ENCODE measurements at regions not wholly inside any gene's neighbourhood (a gene's known extent, or its start where the extent isn't known, plus 50 kb on each side); places are given as distances from the start of the nearest gene placed in this dataset.

DNA sequence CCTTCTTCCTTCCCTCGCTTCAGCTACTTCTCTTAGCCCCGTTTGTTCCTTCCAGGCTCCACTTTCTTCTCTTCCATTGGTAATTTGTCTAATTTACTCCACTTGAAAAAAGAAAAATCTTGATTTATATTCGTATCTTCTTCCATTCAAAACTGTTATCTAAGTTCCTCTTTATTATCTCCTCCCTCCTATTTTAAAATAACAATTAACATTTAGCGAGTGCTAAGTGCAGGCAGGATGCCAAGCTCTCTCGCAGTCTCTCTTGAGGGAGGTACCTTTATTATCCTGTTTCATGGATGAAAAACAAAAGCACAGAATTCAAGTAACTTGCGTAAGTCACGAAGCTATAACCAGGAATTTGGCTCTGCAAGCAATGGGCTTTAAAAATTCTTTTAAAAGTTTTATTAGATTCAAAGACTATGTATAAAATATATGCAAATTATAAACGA, 418.9 kb upstream of the NAALADL2 start:
- CTCF ChIA-PET, result interaction anchor here (0.7 to 1.7 kb wide), 7 partner anchors 31 to 912 kb away, joined by 3 to 7 read pairs (median 4); no protein-coding TSS in a partner anchor
- intact Hi-C loops (cut with micrococcal nuclease; ENCODE audit: unreplicated experiment), result loop anchor here (1.0 to 5.0 kb wide), 4 partner anchors 93 to 712 kb away; partner anchors contain the start of gene NAALADL2
- Mint-ChIP-seq H3K27me3 (ENCODE audit: unreplicated experiment) (no peaks in the 10 kb centered on the region), H3K27ac (ENCODE audit: unreplicated experiment) (peak overlapping the region; percentile 52), H3K4me3 (ENCODE audit: low read depth, unreplicated experiment) (peak overlapping the region; percentile 80), H3K4me1 (ENCODE audit: low read depth, unreplicated experiment) (peaks cover 20% of the 10 kb centered on the region), H3K9me3 (ENCODE audit: low read depth, unreplicated experiment) (no peaks in the 10 kb centered on the region), H3K36me3 (ENCODE audit: insufficient read depth, unreplicated experiment) (peaks cover 22% of the 10 kb centered on the region)
- DNase-seq, result peak; percentile 13
- no TSS peak for BruUV-seq (replicated peaks)
- TF ChIP-seq, protein P1, sequence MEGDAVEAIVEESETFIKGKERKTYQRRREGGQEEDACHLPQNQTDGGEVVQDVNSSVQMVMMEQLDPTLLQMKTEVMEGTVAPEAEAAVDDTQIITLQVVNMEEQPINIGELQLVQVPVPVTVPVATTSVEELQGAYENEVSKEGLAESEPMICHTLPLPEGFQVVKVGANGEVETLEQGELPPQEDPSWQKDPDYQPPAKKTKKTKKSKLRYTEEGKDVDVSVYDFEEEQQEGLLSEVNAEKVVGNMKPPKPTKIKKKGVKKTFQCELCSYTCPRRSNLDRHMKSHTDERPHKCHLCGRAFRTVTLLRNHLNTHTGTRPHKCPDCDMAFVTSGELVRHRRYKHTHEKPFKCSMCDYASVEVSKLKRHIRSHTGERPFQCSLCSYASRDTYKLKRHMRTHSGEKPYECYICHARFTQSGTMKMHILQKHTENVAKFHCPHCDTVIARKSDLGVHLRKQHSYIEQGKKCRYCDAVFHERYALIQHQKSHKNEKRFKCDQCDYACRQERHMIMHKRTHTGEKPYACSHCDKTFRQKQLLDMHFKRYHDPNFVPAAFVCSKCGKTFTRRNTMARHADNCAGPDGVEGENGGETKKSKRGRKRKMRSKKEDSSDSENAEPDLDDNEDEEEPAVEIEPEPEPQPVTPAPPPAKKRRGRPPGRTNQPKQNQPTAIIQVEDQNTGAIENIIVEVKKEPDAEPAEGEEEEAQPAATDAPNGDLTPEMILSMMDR (IDR thresholded peaks at IDR 0.05; ENCODE audit: unreplicated experiment), result no peak

DNA sequence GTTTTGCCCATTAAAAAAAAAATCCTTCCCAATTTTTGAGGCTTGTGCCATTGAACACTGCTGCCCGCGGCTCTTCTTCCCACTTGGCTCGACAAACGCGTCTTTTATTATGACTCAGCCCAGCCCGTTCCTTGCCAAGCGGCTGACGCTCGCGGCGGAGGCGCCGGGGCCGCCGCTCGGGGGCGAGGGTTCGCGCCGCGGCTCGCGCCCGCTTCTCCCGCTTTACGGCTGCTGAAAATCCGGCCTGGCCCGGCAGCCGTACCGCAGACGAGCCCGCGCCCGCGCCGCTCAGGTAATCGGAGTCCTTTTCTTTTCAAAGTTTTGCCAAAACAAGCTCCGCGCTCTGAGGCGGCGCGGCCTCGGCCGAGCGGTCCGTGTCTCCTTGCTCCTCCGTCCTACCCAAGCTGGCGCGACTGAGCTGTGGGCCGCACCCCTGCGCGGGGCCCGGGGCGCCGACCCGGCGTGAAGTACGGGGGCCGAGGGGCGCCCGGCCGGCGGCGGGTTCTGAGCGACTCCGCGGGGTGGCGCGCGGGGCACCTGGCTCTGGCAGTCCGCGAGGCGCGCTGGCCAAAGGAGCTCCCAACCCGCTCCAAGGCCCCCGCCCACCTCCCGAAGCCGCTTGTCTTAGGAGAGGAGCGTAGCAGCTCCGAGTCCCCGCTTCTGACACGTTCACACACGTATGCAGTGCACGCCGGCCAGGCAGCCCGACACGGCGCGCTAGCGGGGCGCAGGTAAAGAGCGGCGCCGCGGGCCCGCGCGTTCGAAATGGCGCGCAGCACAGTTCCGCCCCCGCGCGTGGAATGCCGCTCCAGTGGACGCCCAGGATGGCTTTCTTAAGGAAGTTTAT, 418.2 kb upstream of the NAALADL2 start:
- Mint-ChIP-seq H3K9me3 (ENCODE audit: low read depth, unreplicated experiment) (no peaks in the 10 kb centered on the region), H3K27me3 (ENCODE audit: unreplicated experiment) (no peaks in the 10 kb centered on the region), H3K27ac (ENCODE audit: unreplicated experiment) (peak overlapping the region; percentile 62), H3K4me1 (ENCODE audit: low read depth, unreplicated experiment) (peaks cover 20% of the 10 kb centered on the region), H3K4me3 (ENCODE audit: low read depth, unreplicated experiment) (peak overlapping the region; percentile 80), H3K36me3 (ENCODE audit: insufficient read depth, unreplicated experiment) (peaks cover 22% of the 10 kb centered on the region)
- CTCF ChIA-PET, result interaction anchor here (0.7 to 1.7 kb wide), 11 partner anchors 31 to 1989 kb away, joined by 3 to 7 read pairs (median 4); no protein-coding TSS in a partner anchor
- BruUV-seq (replicated peaks), result TSS peak; percentile 85
- peak; percentile 94 for DNase-seq
- TF ChIP-seq, protein P1 (IDR thresholded peaks at IDR 0.05; ENCODE audit: unreplicated experiment), result peak; percentile 18
- intact Hi-C loops (cut with micrococcal nuclease; ENCODE audit: unreplicated experiment), result loop anchor here (1.0 to 5.0 kb wide), 4 partner anchors 92 to 711 kb away; partner anchors contain the start of gene NAALADL2

DNA sequence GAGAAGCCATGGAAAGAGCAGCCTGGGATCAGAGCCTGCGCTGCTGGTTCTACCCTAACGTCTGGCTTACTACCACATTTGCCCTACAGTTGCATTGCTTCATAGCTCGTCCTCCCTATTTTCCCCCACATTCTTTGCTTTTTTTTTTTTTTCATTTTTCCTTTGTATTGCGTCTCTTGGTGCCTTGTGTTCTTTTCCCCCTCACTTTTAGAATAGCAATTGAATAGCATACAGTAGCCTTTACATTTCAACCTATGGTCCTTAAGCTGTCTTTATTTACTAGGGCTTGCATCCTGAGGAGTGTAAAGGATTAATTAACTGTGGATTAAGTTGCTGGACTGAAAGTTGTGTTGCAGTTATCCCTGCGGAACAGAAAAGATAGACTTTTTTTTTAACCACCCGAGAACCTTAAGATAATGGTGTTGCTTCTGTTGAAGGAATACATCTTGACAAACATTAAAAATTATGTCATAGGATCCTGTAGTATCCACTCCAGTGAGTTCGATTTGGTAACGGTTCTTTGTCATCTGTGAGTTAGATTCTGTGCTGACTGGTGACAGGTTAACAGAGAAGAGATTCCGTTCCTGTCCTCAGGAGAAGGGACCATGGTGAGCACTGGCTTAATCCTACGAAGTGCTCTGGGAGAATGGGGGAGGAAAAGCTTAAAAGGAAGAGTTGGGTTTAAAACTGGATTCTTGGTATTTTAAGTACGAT, 417.4 kb upstream of the NAALADL2 start:
- Mint-ChIP-seq H3K9me3 (ENCODE audit: low read depth, unreplicated experiment) (no peaks in the 10 kb centered on the region), H3K36me3 (ENCODE audit: insufficient read depth, unreplicated experiment) (peaks cover 22% of the 10 kb centered on the region), H3K27me3 (ENCODE audit: unreplicated experiment) (no peaks in the 10 kb centered on the region), H3K27ac (ENCODE audit: unreplicated experiment) (peak overlapping the region; percentile 62), H3K4me1 (ENCODE audit: low read depth, unreplicated experiment) (peaks cover 14% of the 10 kb centered on the region), H3K4me3 (ENCODE audit: low read depth, unreplicated experiment) (peak overlapping the region; percentile 80)
- TSS peak; percentile 78 for BruUV-seq (replicated peaks)
- TF ChIP-seq, protein P1 (IDR thresholded peaks at IDR 0.05; ENCODE audit: unreplicated experiment), result no peak
- DNase-seq, result no peak
- CTCF ChIA-PET, result interaction anchor here (0.9 to 1.7 kb wide), 6 partner anchors 53 to 1988 kb away, joined by 3 to 7 read pairs (median 5); no protein-coding TSS in a partner anchor
- intact Hi-C loops (cut with micrococcal nuclease; ENCODE audit: unreplicated experiment), result loop anchor here (2.0 to 5.0 kb wide), 3 partner anchors 179 to 711 kb away; partner anchors contain the start of gene NAALADL2

DNA sequence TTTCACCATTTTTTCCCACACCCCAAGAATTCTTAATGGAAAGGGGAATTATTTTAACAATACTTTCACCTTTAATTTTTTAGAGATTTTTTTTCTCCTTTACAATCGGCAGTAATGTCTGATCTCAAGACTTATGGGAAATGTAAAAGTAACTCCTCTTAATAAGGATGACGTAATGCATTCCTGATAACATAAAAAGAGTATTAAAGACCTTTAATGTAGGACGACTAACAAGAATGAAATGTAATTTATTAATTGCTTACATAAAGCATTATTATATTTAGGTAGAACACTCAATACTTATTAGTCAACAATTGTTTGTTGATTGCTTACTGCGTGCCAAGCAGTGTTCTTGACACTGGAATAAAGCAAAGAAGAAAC, 416.8 kb upstream of the NAALADL2 start:
- H3K9me3 Mint-ChIP-seq (ENCODE audit: low read depth, unreplicated experiment), result no peaks in the 10 kb centered on the region
- TF ChIP-seq, protein P1 (IDR thresholded peaks at IDR 0.05; ENCODE audit: unreplicated experiment), result no peak
- no peak for DNase-seq
- BruUV-seq (replicated peaks), result no TSS peak
- no peaks in the 10 kb centered on the region for H3K27me3 Mint-ChIP-seq (ENCODE audit: unreplicated experiment)
- peak overlapping the region; percentile 80 for H3K4me3 Mint-ChIP-seq (ENCODE audit: low read depth, unreplicated experiment)
- peaks cover 22% of the 10 kb centered on the region for H3K36me3 Mint-ChIP-seq (ENCODE audit: insufficient read depth, unreplicated experiment)
- H3K27ac Mint-ChIP-seq (ENCODE audit: unreplicated experiment), result peak overlapping the region; percentile 62
- H3K4me1 Mint-ChIP-seq (ENCODE audit: low read depth, unreplicated experiment), result peaks cover 11% of the 10 kb centered on the region
- CTCF ChIA-PET, result interaction anchor here (1.1 kb wide), 1 partner anchor 156 kb away, joined by 4 read pairs; no protein-coding TSS in a partner anchor
- intact Hi-C loops (cut with micrococcal nuclease; ENCODE audit: unreplicated experiment), result loop anchor here (5.0 kb wide), 1 partner anchor 710 kb away; no protein-coding TSS in a partner anchor

Measured in Calu3 (cell line).